Heart left ventricle (tissue), 13 donors: ENCODE measurements at regions not wholly inside any gene's neighbourhood (a gene's known extent, or its start where the extent isn't known, plus 50 kb on each side); places are given as distances from the start of the nearest gene placed in this dataset.

ENCODE experiments used
- CTCF ChIP-seq, 12 donors: fragments of 200-600 bp; sonication (generic) in 4 of 12; IDR thresholded peaks; one replicate each; pipeline versions ENCODE4 v1.5.0 to v1.8.0; 2018 to 2022; ENCODE audit warnings: antibody characterized with exemption in 12 of 12, mild to moderate bottlenecking in 5 of 12
- POLR2A ChIP-seq, 2 donors: fragments of 450-650 bp; IDR thresholded peaks; one replicate each; pipeline ENCODE4 v1.6.1; 2017; ENCODE audit warnings: antibody characterized with exemption in 2 of 2, mild to moderate bottlenecking in 2 of 2, moderate library complexity in 2 of 2
- donor health status: ischemic (EF 13 %, LVEDD 7.1; RV severe dilation, severe dysfunction).
- donor health status: DM: no; HTN: yes; CAD: no.
- donor health status: DM: no; HTN: no; CAD: no.
- donor health status: ischemic (EF 25% LVEDD 6.9; RV normal size, moderate dysfunction).
- donor health status: ischemic (EF 25% LVEDD 5.7; RV mildly dilated, moderate dysfunction).
- donor health status: ischemic (EF 35%, LVEDD 5.7; RV mildly dilated, moderate dysfunction).
- donor health status: nonischemic (EF 11% LVEDD 7.7; RV severe dilation, severe dysfunction).
- donor health status: DM: yes; HTN: yes; CAD: no.
- donor health status: PGD.
- donor health status: ischemic (EF 29% LVEDD 5.4; RV normal size, mild dysfunction).
- donor health status: nonischemic (EF 23%, LVEDD 6.1; RV moderate dilation, normal function).

GRCh38 chr1:191739544-191739943 lies 418.7 kb upstream of the RGS18 start:
- no peak for TF ChIP-seq CTCF (IDR thresholded peaks at IDR 0.05)
- no peak for TF ChIP-seq POLR2A (IDR thresholded peaks at IDR 0.05)
